Activated B cell treated with CpG ODN at 0.5 μM for 24 hours (primary cell): ENCODE measurements at regions not wholly inside any gene's neighbourhood (a gene's known extent, or its start where the extent isn't known, plus 50 kb on each side); places are given as distances from the start of the nearest gene placed in this dataset.
A peak's percentile ranks its signal among the peaks of the same experiment; 100 is the strongest.

Source experiments
- ATAC-seq: fragments of 200-7000 bp; cut with Tn5 transposase; one replicate; pipeline ENCODE4 v1.10.0; 2021; ENCODE audit warnings: low read depth, mild to moderate bottlenecking, moderate library complexity
- CTCF ChIA-PET: fragments of 350-600 bp; sonication (Branson Sonifier 250); formaldehyde crosslinking; loops from one replicate; lab custom pipeline; 2021; ENCODE audit warnings: antibody characterized with exemption; lab: Charles Lee
- POLR2A ChIA-PET: fragments of 350-600 bp; sonication (Branson Sonifier 250); formaldehyde crosslinking; loops from one replicate; lab custom pipeline; 2021; ENCODE audit warnings: antibody characterized with exemption; lab: Charles Lee
- DNase-seq: peaks from one replicate; pipeline ENCODE4 v3.0.0; 2022
- H3K27ac Mint-ChIP-seq: one replicate; pipeline ENCODE4 v1.8.0; 2020; ENCODE audit warnings: mixed read lengths
- H3K27me3 Mint-ChIP-seq: one replicate; pipeline ENCODE4 v1.8.0; 2021; ENCODE audit warnings: mixed read lengths
- H3K36me3 Mint-ChIP-seq: one replicate; pipeline ENCODE4 v1.8.0; 2021; ENCODE audit warnings: low read depth, mixed read lengths
- H3K4me1 Mint-ChIP-seq: one replicate; pipeline ENCODE4 v1.8.0; 2021; ENCODE audit warnings: mixed read lengths
- H3K4me3 Mint-ChIP-seq: one replicate; pipeline ENCODE4 v1.8.0; 2020; ENCODE audit warnings: mild to moderate bottlenecking, mixed read lengths
- H3K9me3 Mint-ChIP-seq: one replicate; pipeline ENCODE4 v1.8.0; 2020; ENCODE audit warnings: mixed read lengths
- intact Hi-C: fragments of 100-400 bp; cut with micrococcal nuclease; formaldehyde crosslinking; loops from one replicate; pipeline ENCODE4 v1.15.1; 2024
- TF ChIP-seq, protein P1 (sequence below): fragments of 200-600 bp; IDR thresholded peaks from one replicate; pipeline ENCODE4 v1.8.0; 2022; ENCODE audit warnings: antibody characterized with exemption, mild to moderate bottlenecking

DNA sequence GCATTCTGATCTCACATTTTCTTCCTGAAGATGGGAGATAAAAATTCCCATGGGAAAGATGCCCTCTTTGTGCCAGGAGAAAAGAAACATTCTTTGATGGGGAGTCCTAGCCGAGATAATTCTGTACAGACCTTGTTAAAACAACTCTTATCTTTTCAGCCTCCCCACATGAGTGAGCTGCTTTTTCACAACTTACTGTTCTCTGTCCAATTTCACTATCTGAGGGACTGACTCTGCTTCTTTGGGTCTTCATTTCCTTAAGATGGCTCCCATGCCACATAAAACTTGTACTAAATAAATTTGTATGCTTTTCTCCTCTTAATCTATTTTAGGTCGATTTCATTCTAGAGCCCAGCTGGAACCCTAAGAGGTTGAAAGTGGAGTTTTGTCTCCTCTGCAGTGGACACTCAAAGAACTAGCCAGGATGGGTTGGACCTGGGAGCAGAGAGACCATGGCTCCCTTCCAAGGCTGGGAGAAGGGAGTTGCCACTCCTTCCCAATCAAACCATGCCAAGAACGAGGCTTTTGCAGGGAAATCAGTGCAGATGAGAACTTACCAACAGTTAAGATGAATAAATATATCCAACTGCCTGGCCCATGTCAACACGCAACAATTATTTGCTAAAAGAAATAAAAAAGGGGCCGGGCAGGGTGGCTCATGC, 285.8 kb upstream of the SULF2 start:
- Mint-ChIP-seq H3K27me3 (peaks cover 16% of the 10 kb centered on the region), H3K27ac (no peak overlapping the region), H3K4me1 (no peaks in the 10 kb centered on the region), H3K9me3 (peaks cover 2% of the 10 kb centered on the region), H3K4me3 (no peak overlapping the region), H3K36me3 (no peaks in the 10 kb centered on the region)
- CTCF ChIA-PET: no interaction called here
- intact Hi-C loops: no loop called here
- TF ChIP-seq, protein P1, sequence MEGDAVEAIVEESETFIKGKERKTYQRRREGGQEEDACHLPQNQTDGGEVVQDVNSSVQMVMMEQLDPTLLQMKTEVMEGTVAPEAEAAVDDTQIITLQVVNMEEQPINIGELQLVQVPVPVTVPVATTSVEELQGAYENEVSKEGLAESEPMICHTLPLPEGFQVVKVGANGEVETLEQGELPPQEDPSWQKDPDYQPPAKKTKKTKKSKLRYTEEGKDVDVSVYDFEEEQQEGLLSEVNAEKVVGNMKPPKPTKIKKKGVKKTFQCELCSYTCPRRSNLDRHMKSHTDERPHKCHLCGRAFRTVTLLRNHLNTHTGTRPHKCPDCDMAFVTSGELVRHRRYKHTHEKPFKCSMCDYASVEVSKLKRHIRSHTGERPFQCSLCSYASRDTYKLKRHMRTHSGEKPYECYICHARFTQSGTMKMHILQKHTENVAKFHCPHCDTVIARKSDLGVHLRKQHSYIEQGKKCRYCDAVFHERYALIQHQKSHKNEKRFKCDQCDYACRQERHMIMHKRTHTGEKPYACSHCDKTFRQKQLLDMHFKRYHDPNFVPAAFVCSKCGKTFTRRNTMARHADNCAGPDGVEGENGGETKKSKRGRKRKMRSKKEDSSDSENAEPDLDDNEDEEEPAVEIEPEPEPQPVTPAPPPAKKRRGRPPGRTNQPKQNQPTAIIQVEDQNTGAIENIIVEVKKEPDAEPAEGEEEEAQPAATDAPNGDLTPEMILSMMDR: no peak
- ATAC-seq: no peak
- no peak for DNase-seq
- POLR2A ChIA-PET: no interaction called here

DNA sequence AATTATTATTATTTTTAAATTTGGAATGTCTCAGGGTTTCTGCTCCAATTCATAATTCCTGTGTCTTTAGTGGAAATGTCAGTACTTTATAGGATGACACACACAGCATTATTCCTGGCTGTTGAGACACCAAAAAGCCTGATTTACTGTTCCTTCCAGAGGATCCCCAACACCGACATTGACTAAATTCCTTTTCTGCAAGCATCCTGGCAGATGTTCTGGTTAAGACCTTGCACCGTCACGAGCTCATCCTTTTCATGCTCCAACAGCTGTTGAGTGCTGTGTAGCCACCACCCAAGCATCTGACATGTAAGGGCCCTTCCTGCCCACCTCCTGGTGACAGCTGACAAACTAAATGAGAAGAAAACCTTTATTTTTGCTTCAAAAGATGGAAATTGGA, 284.3 kb upstream of the SULF2 start:
- no peaks in the 10 kb centered on the region for H3K36me3 Mint-ChIP-seq
- H3K27me3 Mint-ChIP-seq: peaks cover 12% of the 10 kb centered on the region
- ChIA-PET POLR2A (no interaction called here), CTCF (no interaction called here)
- H3K4me3 Mint-ChIP-seq: no peak overlapping the region
- no peak for DNase-seq
- H3K27ac Mint-ChIP-seq: no peak overlapping the region
- peaks cover 2% of the 10 kb centered on the region for H3K9me3 Mint-ChIP-seq
- TF ChIP-seq, protein P1: no peak
- no peak for ATAC-seq
- intact Hi-C loops: no loop called here
- H3K4me1 Mint-ChIP-seq: peaks cover 5% of the 10 kb centered on the region

DNA sequence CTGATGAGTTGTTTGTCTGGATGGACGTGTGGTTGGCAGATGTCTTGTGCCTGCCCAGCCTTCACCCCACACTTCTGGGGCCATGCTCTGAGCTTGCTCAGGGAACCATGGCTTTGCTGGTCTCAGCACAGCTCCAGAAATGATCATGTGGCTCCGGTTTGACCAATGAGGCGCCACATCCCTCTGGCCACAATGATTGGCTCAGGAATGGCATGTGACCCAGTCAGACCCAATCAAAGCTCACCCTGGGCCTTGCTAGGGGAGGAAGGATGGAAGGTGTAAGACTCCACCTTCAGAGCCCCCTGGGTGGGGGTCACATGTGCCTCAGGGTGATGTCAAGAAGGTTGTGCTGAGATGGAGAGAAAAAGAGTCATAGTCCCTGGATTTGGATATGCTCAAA, 281.6 kb upstream of the SULF2 start:
- ChIA-PET CTCF (no interaction called here), POLR2A (no interaction called here)
- Mint-ChIP-seq H3K4me3 (no peak overlapping the region), H3K36me3 (no peaks in the 10 kb centered on the region), H3K27ac (no peak overlapping the region), H3K9me3 (peaks cover 2% of the 10 kb centered on the region), H3K4me1 (peaks cover 5% of the 10 kb centered on the region), H3K27me3 (peaks cover 12% of the 10 kb centered on the region)
- no peak for DNase-seq
- intact Hi-C loops: no loop called here
- ATAC-seq: no peak
- TF ChIP-seq, protein P1: no peak

DNA sequence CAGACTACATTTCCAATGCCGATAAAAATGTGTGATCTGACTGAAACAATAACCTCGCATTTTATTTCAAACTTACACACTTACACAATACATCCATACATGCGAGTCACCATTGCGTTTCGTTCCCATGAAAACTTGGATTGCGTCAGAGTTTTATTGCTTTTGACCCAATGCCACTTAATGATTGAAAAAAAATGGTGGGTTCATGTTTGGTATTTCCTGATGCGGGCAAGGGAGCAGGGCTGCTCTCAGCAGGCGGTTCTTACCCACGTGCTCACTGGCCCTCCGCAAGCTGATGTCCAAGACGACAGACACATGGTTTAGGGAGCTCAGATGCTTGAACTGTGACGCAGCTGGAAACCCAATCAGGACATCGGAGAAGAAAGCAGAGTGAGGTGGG, 281.0 kb upstream of the SULF2 start:
- no peak for ATAC-seq
- peaks cover 2% of the 10 kb centered on the region for H3K9me3 Mint-ChIP-seq
- no peak overlapping the region for H3K4me3 Mint-ChIP-seq
- no peaks in the 10 kb centered on the region for H3K36me3 Mint-ChIP-seq
- CTCF ChIA-PET: no interaction called here
- POLR2A ChIA-PET: no interaction called here
- intact Hi-C loops: no loop called here
- H3K27ac Mint-ChIP-seq: peak overlapping the region; percentile 26
- H3K27me3 Mint-ChIP-seq: peaks cover 11% of the 10 kb centered on the region
- H3K4me1 Mint-ChIP-seq: peaks cover 5% of the 10 kb centered on the region
- TF ChIP-seq, protein P1: no peak
- no peak for DNase-seq

DNA sequence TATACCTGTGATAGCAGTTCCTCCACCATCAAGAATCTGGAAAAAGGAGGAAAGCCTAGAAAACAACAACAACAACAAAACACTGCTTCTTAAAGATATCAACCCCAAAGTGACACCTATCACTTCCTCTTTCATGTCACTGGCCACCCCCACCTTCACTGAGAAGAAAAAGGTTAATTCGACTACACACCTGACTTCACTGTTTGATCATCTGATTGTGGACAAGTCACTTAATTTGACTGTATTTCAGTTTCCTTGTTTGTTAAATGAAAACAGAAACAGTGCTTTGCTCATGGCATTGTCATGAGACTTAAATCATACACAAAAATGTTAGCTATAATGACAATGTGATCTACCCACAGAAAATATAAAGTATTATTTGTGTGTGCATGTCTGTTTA, 280.6 kb upstream of the SULF2 start:
- Mint-ChIP-seq H3K27me3 (peaks cover 8% of the 10 kb centered on the region), H3K9me3 (peaks cover 2% of the 10 kb centered on the region), H3K4me1 (peaks cover 5% of the 10 kb centered on the region), H3K4me3 (no peak overlapping the region), H3K27ac (no peak overlapping the region), H3K36me3 (no peaks in the 10 kb centered on the region)
- TF ChIP-seq, protein P1: no peak
- CTCF ChIA-PET: no interaction called here
- DNase-seq (no peak), ATAC-seq (no peak)
- POLR2A ChIA-PET: interaction anchor here (0.7 kb wide), 1 partner anchor 345 kb away, joined by 5 read pairs; no protein-coding TSS in a partner anchor
- intact Hi-C loops: no loop called here
